Body of pancreas (tissue), 4 donors: ENCODE measurements at regions not wholly inside any gene's neighbourhood (a gene's known extent, or its start where the extent isn't known, plus 50 kb on each side); places are given as distances from the start of the nearest gene placed in this dataset.
"Not testable (repeated sequence)": the region's sequence is repeated elsewhere in the genome, so short reads cannot be mapped to it uniquely, and the experiment has no call there.

Experiments
- POLR2A ChIP-seq, 3 donors: fragments of 450-650 bp; IDR thresholded peaks; one replicate each; pipeline ENCODE4 v1.6.1; 2016; ENCODE audit warnings: antibody characterized with exemption in 3 of 3, mild to moderate bottlenecking in 2 of 3
- TF ChIP-seq, protein P1 (sequence below), 7 experiments: fragments of 450-650 bp in 4 of 7; fragments of 200-600 bp in 3 of 7; sonication (generic) in 3 of 7; IDR thresholded peaks; one replicate each; pipeline ENCODE4 v1.5.1; 2016 to 2019; ENCODE audit warnings: antibody characterized with exemption in 7 of 7

DNA sequence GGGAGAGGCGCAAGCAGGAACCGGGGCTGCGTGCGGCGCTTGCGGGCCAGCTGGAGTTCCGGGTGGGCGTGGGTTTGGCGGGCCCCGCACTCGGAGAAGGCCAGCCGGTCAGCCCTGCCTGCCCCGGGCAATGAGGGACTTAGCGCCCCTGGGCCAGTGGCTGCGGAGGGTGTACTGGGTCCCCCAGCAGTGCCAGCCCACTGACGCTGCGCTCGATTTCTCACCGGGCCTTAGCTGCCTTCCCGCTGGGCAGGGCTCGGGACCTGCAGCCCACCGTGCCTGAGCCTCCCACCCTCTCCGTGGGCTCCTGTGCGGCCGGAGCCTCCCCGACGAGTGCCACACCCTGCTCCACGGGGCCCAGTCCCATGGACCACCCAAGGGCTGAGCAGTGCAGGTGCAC lies 904.2 kb downstream of the NCAM2 start:
- TF ChIP-seq, protein P1, sequence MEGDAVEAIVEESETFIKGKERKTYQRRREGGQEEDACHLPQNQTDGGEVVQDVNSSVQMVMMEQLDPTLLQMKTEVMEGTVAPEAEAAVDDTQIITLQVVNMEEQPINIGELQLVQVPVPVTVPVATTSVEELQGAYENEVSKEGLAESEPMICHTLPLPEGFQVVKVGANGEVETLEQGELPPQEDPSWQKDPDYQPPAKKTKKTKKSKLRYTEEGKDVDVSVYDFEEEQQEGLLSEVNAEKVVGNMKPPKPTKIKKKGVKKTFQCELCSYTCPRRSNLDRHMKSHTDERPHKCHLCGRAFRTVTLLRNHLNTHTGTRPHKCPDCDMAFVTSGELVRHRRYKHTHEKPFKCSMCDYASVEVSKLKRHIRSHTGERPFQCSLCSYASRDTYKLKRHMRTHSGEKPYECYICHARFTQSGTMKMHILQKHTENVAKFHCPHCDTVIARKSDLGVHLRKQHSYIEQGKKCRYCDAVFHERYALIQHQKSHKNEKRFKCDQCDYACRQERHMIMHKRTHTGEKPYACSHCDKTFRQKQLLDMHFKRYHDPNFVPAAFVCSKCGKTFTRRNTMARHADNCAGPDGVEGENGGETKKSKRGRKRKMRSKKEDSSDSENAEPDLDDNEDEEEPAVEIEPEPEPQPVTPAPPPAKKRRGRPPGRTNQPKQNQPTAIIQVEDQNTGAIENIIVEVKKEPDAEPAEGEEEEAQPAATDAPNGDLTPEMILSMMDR (IDR thresholded peaks at IDR 0.05): not testable (repeated sequence)
- TF ChIP-seq POLR2A (IDR thresholded peaks at IDR 0.05): not testable (repeated sequence)
